GM19438 (cell line): ENCODE measurements at regions not wholly inside any gene's neighbourhood (a gene's known extent, or its start where the extent isn't known, plus 50 kb on each side); places are given as distances from the start of the nearest gene placed in this dataset.

Source experiments
- ATAC-seq: cut with Tn5 transposase; IDR thresholded peaks from one replicate; pipeline ENCODE4 v1.9.1; 2021; ENCODE audit warnings: low read depth; ENCODE audit not compliant: unreplicated experiment

DNA sequence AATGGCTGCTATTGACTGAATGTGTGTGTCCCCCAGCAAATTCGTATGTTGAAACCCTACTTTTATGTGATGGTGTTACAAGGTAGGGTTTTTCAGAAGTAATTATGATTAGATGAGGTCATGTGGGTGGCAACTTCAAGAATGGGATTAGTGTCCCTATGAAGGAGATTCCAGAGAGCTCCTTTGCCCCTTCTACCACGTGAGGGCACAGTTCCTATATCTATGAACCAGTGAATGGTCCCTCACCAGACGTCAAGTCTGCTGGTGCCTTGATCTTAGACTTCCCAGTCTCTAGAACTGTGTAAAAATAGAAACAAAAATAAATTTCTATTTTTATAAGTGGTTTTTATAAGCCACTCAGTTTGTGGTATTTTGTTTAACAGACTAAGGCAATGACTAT is 1137.6 kb upstream of the IGFBP7 start:
- ATAC-seq, result no peak

DNA sequence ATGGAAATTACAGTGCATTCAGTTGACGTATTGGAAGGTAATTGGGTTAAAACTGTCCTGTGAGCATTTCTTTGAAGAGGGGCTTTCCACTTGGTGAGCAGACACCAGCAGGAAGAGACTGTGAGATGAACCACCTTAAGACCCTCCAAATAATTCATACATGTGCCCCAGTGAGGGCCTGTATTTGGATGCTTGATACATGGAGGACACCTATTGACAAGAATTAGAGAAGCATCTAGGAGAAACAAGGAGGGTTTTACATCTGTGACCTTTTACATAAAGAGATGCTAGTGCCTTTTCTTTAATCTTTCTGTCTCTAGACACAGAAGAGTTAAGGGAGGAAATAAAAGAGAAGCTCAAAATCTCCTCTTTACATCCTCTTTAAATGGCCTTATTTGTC is 1115.3 kb upstream of the IGFBP7 start:
- no peak for ATAC-seq

DNA sequence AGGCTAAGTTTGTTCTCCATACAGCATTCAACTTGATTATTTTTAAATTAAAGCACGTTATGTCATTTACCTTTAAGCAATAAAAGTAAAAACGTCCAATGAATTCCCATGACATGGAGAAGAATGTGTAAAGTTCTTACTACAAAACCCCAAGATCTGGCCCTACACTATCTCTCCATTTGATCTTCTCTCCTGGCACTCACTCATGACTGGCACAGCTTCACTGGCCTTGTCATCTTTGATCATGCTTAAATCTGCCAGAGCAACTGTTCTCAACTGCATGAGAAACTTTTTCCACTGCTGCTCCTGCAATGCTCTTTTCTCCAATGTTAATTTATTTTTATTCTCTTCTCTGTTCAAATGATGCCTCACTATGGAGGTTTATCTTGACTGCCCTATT is 1109.0 kb upstream of the IGFBP7 start:
- ATAC-seq, result no peak

- no peak for ATAC-seq
These were observed 1106.3 kb upstream of the IGFBP7 start for GRCh38 chr4:58216461-58216860.

DNA sequence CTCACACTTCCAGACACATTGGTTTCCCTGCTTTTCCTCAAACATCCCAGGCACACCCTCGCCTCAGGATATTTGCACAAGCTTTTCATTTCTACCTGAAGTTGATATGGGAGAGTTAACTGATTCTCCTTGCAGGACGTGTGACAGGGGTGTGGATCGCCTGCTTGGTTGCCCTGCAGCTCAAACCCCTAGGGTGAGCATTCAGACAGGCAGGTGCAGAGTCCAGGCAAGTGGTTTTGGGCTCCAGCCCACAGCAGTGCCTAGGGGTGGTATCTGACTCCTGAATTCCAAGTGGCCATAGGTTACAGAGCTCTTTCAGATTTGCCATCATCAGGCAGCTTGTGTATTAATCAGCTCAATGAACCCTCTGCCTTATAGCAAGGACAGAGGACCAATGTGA is 1104.2 kb upstream of the IGFBP7 start:
- no peak for ATAC-seq

DNA sequence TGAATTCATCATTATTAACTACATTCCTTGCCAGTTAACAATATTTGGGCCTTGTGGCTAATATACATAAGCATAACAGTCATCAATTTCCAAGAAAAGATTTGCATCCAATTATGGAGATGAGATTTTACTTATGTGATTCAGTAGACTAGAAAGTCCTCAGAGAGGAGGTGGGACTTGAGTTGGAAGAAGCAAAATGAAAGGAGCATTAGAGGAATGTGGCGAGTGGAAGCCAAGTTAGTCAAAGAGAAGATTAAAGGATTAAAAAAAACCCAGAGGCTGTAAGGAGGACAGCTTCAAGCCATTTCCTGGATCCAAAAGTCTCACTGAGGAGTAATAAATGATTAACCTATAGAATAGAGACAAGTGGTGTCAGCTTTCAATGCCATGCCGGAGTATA is 1099.4 kb upstream of the IGFBP7 start:
- ATAC-seq, result no peak

DNA sequence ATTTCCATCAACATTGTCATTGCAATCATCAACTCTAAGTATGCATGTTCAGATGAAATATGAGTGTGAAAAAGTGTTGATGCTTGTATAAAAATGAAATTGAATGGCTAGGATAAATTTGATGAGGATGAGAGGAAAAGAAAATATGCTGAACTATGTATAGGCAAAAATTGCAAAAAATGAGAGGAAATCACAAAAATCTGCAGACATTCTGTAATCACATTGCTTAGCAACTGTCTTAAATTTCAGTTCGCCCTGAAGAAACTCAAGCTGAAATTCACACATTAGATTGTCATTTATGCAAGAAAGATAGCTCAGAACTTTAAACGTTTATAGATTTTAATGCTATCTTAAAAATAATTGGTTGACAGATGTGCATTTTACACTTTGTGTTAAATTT is 1098.8 kb upstream of the IGFBP7 start:
- no peak for ATAC-seq

- no peak for ATAC-seq
These were observed 1095.5 kb upstream of the IGFBP7 start for GRCh38 chr4:58205446-58206235.

DNA sequence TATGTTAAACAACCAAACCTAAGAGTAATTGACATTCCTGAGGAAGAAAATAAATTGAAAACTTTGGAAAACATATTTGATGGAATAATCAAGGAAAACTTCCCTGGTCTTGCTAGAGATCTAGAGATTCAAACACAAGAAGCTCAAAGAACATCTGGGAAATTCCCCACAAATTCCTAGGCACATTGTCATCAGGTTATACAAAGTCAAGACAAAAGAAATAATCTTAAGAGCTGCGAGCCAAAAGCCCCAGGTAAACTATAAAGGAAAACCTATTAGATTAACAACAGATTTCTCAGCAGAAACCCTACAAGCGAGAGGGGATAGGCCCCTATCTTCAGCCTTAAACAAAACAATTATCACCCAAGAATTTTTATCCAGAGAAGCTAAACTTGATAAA is 1082.0 kb upstream of the IGFBP7 start:
- no peak for ATAC-seq

DNA sequence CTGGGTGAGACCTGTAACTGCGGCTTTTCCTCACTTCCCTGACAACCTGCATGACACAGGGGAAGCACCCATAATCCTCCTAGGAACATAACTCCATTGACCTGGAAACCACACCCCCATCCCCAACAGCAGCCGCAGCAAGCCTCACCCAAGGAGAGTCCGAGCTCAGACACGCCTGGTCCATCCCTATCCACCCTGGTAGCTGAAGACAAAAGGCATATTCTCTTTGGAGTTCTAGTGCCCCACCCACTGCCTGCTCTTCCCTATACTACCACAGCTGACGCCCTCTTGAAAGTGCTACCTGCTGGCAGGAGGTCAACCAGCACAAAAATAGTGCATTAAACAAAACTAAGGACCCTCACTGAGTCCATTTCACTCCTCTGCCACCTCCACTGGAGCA is 1080.9 kb upstream of the IGFBP7 start:
- ATAC-seq, result no peak

DNA sequence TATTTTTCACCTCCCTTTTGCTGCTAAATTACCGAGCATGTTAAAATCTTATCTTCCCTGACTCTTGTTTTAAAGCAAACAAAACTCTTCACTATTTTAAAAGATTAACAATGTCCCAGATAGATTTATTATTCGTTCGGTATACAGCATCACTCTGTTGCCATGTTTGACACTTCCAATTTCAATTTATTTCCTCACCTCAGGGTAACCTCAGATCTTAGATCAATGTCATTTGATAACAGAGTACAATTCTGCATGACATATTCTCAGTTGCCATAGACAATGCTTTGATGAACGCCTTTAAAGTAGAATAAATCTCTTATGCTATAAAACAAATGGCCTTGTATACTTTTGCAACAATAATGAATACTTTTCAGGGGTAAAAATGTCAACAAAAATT is 1078.1 kb upstream of the IGFBP7 start:
- no peak for ATAC-seq

GRCh38 chr4:58175024-58175423 is 1064.8 kb upstream of the IGFBP7 start:
- no peak for ATAC-seq

- ATAC-seq, result no peak
These were observed 1056.3 kb upstream of the IGFBP7 start for GRCh38 chr4:58166490-58166889.

DNA sequence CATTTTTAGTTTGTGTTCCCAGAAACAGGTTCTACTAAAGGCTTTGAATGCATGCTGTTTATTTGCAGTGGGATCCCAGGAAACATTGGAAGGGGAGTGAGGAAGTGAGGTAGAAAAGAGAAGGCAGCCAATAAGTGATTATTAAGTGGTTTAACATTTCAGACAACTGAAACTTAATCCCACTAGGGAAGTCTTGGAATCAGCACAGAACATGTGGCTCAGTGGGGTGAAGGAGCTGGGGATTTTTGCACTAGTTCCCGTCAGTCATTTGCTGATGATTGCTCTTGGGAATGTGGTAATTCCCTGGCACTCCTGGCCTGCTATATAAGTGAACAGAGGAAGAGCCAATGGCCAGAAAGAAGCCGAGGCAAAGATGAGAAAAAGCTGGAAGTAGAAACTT is 1053.0 kb upstream of the IGFBP7 start:
- ATAC-seq, result no peak

DNA sequence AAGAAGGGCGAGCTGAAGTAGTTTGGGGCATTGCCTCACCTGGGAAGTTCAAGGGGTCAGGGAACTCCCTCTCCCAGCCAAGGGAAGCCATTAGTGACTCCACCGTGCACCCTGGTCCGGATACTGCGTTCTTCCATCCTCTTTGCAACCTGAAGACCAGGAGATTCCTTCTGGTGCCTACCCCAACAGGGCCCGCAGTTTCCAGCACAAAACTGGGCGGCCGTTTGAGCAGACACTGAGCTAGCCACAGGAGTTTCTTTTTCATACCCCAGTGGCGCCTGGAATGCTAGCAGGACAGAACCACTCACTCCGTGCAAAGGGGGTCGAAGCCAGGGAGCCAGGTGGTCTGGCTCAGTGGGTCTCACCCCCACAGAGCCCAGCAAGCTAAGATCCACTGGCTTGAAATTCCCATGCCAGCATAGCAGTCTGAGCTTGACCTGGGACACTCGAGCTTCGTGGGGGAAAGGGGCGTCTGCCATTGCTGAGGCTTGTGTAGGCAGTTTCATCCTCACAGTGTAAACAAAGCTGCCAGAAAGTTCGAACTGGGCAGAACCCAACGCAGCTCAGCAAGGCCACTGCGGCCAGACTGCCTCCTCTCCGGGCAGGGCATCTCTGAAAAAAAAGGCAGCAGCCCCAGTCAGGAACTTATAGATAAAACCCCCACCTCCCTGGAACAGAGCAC is 1039.4 kb upstream of the IGFBP7 start:
- no peak for ATAC-seq

DNA sequence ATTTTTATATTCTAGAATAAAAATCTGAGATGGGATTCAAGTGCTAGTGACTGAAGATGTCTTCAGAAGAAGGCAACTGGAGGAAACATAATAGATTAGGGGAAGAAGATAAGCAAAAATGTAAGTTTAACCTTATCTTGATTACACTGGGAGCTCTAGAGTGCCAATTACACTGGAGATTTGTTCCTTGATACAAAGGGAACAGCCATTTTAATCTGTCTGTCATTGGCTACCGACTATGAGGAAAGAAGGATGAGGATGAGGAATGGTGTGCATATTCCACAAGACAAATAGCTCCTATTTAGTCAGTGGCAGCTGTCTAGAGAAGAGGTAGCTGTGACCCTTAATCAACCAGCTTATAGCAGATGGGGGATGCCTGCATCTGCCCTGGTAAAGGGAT is 1034.5 kb upstream of the IGFBP7 start:
- ATAC-seq, result no peak

- ATAC-seq, result no peak
These were observed 1028.8 kb upstream of the IGFBP7 start for GRCh38 chr4:58138786-58139668.

DNA sequence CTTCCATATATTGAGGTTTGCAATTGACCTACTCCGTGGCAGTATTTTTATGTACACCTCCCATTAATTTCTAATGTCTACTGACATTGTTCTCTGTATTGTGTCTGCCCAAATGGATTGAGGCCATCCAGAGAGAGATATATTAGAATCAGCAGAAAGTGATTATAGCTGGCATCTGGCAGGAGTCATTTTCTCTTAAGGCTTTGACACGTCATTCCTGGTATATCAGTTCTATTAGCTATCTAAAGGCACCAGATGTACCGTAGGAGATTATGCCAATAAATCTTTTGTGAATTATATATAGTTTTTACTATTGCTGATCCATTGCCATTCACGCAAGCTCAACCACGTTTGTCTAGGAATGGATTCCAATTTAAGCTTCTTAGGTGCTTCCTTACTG is 1026.4 kb upstream of the IGFBP7 start:
- no peak for ATAC-seq

- no peak for ATAC-seq
These were observed 1017.5 kb upstream of the IGFBP7 start for GRCh38 chr4:58127680-58128079.

GRCh38 chr4:58119298-58119697 is 1009.1 kb upstream of the IGFBP7 start:
- no peak for ATAC-seq

- no peak for ATAC-seq
These were observed 1002.9 kb upstream of the IGFBP7 start for GRCh38 chr4:58113126-58113525.
